DOHH2 (cell line): ENCODE measurements at regions not wholly inside any gene's neighbourhood (a gene's known extent, or its start where the extent isn't known, plus 50 kb on each side); places are given as distances from the start of the nearest gene placed in this dataset.

ENCODE experiments used
- CTCF ChIP-seq: fragments of 200-600 bp; sonication (generic); IDR thresholded peaks from one replicate; pipeline ENCODE4 v1.5.1; 2014; ENCODE audit warnings: antibody characterized with exemption, mild to moderate bottlenecking, low read depth, low read length; ENCODE audit not compliant: poor library complexity, severe bottlenecking
- EZH2phosphoT487 ChIP-seq: fragments of 200-600 bp; sonication (generic); IDR thresholded peaks from 2 replicates; pipeline ENCODE4 v1.6.1; 2017; ENCODE audit warnings: borderline replicate concordance, mild to moderate bottlenecking, antibody characterized with exemption, low read length, moderate library complexity, mixed read lengths

- TF ChIP-seq CTCF (no peak), EZH2phosphoT487 (no peak)
Measured at GRCh38 chr4:154120006-154120676, 331.3 kb upstream of the SFRP2 start.
